Effector CD8-positive, alpha-beta T cell (primary cell): ENCODE measurements at regions not wholly inside any gene's neighbourhood (a gene's known extent, or its start where the extent isn't known, plus 50 kb on each side); places are given as distances from the start of the nearest gene placed in this dataset.

Source experiments
- DNase-seq: peaks from one replicate; lab custom pipeline; 2025; lab: John Stamatoyannopoulos, UW

DNA sequence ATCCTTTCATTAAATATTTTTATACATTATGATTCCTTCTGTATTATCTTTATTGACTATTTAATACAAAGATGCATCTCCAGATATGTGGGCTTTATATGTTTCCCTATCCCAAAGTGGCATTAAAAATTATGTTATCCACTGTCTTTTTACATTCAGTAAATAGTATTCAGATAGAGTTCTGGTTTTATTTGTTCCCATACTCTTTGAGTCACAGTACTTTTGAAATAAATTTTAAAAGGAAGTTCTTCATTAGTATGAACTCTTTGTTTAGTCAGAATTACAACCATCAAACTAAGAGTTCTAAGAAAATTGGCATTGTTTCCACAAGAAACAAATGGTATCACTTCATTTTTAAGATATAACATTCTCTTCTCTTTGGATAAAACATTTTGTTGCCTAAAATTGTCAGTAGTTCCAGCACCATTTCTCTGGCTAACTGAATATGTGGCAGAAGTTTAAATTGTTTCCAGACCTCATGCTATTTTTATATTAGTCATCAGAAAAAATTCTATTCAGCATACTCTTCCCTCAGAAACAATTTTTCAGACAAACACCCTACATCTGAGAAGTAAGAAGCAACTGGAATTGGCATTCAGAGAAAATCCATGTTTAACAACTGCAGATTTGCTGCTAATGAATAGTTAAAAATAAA is 88.5 kb upstream of the COL5A2 start:
- no peak for DNase-seq

DNA sequence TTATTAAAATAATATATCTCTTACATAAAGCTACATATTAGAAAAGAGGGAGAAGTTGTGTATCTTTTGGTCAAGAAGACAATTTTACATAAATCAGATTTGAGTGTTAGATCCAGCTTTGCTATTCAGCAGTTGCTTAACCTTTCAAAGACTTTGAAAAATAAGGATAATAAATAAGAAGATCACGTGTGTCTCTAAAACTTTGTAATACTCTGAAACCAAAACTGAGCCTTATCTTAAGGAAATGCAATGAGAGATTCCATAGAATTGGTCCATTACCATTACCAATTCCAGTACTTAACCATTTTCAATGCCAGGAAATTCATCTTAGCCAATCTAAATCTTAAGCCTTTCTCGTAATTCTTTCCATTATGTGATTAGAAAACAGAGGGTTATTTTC is 89.2 kb upstream of the COL5A2 start:
- DNase-seq = no peak

DNA sequence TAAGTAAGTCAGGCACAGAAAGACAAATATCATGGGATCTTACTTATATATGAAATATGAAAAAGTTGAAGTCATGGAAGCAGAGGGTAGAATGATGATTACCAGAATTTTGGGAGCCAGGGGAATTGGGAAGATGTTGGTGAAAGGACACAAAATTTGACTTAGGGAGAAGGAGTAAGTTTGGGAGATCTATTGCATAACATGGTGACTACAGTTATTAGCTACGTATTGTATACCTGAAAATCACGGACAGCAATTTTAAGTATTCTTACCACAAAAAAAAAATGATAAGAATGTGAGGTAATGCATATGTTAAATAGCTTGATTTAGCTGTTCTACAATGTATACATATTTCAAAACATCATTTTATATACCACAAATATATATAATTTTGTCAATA is 94.2 kb upstream of the COL5A2 start:
- no peak for DNase-seq

DNA sequence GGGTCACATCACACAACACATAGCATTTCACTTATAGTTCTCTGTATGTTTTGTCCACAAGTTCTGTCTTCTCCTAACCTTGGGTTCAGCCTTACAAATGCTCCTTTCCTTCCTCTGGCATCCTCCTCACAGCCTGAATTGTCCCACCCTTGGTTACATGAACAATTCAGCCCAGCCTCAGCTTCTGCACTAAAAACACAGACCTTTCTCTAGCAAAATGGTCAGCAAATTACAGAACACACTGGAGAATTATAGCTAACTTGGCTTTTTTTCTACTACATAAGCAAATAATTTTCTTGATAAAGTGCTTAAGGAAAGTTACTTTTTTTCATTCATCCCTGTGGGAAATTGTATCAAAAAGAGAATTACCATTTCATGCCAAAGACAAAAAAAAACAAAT is 94.8 kb upstream of the COL5A2 start:
- DNase-seq = no peak

DNA sequence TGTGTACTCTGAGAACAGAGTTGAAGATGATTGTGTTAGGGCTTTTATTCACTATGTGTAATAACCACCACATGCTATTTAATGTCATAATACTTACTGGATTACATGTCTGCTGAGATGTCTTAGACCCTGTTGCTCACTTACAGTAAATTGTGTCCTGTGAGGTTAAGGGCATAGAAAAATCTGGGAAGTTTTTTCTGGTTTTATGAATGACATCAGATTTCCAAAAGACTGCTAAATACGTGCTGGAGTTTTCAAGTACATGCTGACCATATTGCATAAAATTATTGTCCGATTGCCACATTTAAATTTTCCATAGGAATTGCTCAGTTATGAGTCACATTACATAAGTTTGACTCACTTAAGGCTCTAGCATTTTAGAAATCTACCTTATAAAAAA is 96.7 kb upstream of the COL5A2 start:
- DNase-seq = no peak

DNA sequence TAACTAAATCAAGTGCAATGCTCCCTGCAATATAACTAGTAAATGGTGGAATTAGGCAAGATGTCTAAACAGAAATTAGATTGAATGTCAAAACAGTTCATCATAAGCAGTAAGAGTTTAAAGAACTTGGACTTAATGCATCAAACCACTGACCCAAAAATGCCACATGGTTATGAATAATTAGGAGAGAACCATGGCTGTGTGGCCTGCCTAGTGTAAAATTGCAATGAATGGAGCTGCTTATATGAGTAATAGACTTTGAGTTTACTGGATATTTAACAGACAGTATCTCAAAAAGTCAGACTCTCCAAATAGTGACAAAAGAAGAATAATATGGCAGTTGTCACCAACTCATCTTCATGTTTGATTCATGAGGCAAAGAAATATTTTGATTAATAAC is 101.6 kb upstream of the COL5A2 start:
- no peak for DNase-seq

DNA sequence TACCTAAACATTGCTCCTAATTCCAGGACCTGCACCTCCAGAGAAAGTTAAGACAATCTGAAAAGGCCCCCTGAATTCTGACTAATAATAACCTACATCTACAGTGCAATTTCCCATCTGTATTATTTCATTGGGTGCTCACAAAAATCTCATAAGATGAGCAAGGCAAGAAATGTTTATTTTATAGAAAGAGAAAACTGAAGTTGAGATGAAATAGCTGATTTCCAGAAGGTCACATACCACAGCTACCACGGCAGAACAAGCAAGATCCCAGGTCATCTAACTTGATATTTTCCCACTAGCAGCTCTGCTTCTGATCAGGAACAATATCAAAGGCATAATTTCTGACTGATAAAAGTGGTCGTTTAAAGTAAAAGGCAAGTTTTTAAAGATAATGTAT is 105.8 kb upstream of the COL5A2 start:
- no peak for DNase-seq

DNA sequence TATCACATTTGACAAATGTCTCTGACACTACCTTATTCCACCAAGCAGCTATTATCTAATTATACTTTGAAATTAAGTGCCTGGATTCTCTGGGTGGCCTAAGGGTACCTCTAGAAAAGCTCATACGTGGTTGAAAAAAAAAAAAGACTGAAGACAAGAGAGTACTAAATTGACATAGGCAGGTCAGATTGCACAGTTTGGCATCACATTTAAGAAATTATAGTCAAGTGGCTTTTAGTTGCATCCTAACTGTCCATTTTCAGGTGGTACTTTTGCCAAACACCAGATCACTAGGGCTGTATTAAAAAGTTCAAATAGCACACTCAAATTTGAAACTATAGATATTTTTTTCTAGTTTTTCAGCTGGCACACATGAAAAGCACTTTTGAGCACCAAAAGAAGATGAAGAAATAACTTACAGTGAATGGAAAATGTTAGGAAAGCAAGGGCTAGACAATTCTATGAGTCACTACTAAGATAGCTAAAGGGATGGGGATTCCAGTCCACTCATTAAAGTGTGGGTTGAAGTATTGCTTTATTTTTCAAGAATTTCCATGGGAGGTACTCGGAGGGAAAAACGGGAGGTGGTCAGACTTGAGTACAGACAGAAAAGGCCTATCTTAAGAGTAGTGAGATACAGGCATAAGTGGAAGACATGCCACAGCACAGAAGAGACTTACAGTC is 106.5 kb upstream of the COL5A2 start:
- DNase-seq = no peak

DNA sequence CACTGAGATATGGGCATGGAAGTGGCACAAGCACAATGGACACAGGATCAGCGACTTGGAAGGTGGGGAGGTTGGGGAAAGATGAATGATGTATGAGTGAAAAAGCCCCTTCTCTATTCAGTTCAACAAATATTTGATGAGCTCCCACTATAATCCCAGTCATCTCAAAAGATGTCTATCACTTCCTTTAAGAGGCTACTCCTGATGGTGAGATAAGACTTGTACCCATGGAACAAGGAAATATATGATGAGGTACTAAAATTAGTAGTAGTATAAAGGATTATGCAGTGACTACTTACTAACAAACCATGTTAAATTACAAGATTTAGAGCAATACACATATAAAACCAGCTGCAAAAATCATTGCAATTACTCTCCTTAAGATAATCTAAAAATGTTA is 107.8 kb upstream of the COL5A2 start:
- DNase-seq = no peak

DNA sequence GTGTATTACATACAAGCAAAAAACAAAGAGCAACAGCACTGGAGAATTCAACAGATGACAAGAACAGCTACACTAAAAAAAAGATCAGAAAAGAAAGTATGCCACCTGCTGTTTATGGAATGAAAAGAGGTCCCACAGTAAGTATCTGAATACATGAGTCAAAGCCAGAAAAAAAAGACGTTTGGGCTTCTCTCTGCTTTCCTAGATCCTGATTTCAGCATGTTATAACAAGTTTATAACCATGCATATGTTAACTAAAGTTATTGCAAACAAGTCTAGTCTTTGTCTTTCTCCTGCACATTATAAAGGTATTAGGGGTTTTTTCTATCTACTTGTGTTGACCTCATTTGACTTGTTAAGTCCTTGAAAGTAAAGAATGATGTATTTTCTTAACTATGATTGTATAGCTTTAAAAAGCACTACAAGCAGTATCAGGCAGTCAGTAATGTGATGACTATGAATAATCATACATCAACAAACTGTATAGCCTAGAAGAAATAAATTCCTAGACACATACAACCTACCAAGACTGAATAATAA is 108.5 kb upstream of the COL5A2 start:
- DNase-seq = no peak

DNA sequence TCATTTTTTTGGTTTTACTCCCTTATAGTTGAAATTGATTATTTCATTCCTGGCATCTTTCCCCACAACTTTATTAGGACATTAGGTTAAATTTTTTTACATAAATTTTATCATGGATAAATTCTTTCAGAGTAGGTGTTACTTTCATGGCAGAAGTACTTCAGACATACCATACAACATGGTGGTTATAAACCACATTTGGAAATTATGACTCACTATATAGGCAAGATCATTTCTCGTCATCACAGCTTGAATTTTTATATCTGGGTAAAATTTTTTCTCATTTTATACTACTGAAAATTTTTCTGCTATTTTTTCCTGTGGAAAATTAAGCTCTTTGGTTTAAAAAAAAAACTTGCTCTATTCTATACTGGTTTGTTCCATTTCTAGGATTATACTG is 111.9 kb upstream of the COL5A2 start:
- DNase-seq = no peak

DNA sequence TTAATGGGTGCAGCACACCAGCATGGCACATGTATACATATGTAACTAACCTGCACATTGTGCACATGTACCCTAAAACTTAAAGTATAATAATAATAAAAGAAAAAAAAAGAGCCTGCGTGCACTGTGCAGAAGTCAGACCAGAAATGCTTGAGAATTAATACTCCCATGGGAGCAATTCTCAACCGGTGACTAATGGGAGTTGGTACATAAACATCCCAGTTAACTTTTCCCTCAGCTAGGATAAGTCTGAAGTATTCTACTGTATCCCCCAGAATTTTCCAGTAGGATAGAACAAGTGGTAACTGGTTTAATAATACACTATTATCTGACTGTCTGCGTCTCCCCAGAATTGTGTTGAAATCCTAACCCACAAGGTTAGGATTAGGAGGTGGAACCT is 113.6 kb upstream of the COL5A2 start:
- no peak for DNase-seq

DNA sequence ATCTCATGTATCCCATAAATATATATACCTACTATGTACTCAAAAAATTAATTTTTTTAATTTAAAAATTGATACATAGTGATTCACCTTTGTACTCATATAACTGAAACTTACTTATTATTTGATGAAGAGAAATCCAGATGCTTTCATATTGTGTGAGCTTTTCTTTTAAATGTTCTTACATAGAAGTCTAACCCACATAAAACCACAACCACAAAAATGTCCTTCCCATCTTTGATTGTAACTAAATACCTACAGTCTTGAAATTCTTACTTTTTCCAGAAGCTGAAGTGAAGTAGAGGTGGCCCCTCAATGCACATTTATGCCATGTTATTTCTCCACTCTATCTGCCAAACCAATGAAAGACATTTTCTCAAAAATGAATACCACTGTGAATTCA is 117.9 kb upstream of the COL5A2 start:
- no peak for DNase-seq

DNA sequence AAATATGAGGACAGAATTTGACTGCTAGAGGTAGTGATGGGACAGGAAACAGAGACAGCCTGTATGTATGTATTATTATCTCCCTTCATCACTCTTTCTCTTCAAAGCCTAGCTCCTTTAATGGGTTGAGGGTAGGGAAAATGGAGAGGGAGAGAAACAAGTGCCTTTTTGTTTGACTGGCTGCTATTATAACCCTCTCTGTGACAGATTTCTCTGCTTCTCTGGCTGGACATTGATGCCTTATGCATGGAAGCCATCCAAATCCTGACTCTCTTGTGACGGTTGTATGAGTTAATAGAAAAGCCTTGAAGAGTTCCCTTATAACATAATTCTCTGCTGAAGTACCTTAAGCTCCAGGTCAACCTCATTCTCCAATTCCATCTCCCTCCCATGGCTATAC is 118.5 kb upstream of the COL5A2 start:
- DNase-seq = no peak

DNA sequence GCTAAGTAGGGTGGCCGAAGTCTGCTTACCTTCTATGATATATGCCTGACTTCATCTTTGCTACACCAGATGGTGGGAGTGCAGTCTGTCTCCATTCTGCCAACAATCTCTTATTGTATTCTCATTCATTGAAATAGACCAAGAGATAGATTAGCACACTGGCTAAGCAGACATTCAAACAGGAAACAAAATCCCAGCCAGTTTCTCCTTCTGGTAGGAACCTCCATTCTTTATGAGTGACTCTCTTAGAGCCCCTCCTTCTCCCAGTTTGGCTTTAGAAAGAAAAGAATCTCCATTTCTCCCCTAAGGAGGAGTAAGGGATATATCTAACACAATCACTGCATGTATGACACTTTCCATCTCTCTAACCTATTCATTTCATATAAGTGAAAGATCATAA is 118.9 kb upstream of the COL5A2 start:
- DNase-seq = no peak

DNA sequence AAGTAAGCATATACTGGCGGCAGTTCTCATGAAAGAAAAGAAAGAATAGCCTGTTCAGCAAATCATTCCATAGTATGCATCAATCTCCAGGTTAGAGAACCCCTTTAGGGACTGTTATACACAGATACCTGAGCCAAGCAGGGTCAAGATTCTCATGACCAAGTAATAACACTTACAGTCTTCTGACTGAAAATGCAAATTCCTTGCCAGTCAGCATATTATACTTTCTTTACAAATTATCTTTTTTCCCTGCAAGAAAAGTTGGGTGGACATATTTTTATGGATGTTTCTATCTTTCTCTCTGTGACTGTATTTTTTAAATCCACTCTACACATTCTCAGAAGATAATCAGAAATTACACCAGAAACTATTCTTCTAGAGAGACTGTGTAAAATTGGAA is 120.4 kb upstream of the COL5A2 start:
- no peak for DNase-seq

DNA sequence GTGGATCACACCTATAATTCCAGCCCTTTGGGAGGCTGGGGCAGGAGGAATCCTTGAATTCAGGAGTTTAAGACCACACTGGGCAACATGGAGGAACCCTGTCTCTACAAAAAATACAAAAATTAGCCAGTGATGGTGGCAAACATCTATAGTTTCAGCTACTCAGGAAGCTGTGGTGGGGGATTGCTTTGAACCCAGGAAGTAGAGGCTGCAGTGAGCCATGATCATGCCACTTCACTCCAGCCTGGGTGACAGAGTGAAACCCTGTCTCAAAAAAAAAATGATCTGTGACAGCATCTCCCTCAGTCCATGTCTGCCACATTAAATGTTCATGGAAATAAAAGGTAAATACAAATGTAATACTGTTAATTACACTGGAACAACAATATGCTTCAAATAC is 121.4 kb upstream of the COL5A2 start:
- no peak for DNase-seq

DNA sequence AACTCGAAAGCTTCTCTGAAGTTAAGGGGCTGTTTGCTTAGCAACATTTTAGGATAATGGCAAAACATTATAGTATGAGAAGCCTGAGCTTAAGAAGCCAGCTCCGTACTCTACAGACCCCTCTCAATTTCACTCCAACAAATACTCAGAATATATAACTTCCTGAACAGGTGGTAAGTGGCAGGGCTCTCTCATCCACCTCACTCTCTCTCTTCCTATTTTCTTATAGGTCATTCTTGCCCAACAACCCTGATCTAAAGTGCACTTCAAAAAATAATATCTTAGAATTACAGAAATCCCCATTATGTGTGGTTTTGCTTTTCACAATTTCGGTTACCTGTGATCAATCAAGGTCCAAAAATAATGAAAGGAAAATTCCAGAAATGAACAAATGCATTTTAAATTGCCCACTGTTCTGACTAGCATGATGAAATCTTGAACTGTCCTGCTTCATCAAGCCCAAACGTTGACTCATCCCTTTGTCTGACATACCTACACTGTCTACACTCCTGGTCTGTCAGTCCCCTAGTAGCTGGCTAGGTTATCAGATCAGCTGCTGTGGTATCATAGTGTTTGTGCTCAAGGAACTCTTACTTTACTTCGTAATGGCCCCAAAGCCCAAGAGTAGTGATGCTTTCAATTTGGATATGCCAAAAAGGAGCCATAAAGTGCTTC is 122.8 kb upstream of the COL5A2 start:
- no peak for DNase-seq

DNA sequence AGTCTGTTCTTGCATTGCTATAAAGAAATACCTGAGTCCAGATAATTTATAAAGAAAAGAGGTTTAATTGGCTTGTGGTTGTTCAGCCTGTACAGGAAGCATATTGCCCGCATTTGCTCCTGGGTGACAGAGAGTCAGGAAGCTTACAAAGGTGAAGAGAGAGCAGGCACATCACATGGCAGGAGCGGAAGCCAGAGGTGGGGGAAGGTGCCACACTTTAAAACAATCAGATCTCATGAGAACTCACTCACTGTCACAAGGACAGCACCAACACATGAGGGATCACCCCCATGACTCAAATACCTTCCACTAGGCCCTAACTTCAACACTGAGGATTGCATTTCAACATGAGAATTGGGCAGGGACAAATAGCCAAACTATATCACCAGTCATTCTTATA is 124.8 kb upstream of the COL5A2 start:
- DNase-seq = peak; percentile 6

DNA sequence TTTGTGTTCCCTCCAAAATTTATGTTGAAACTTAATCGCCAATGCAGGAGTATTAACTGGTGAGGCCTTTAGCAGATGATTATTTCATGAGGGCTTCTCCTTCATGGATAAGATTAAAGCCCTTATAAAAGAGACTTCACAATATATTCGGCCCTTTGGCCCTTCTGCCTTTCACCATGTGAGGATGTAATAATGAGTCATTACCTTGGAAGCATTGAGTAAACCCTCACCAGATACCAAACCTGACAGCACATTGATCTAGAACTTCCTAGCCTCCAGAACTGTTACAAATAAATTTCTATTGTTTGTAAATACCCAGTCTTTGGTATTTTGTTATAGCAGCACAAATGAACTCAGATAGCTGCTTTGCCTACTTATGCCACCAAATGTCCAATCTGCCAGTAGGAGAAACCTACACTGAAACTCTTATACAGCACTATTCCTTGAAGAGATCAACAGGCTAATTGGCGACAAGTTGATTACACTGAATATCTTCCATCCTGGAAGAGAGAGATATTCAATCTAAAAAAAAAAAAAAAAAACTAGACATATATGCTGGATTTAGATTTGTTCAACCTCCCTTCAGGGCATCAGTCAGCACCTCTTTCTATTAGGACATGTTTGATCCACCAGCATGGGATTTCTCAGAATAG is 125.9 kb upstream of the COL5A2 start:
- no peak for DNase-seq

DNA sequence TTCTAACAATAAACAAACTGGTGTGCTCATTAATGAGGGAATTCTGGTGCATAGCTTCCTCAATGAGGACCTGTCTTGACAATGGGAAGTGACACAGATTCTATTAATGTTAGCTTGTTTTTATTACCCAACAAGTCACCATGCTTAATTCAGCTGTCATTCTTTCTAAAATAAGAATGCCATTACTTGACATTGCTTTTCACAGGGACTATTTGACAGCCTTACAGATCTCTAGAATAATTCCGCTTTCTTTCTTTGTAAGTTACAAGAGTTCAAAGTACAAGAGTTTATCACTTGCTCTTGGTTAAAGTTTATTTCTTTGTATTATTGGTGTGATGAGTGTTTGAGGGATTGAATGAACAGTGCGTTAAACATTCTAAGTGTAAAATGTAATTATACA is 127.0 kb upstream of the COL5A2 start:
- DNase-seq = no peak

DNA sequence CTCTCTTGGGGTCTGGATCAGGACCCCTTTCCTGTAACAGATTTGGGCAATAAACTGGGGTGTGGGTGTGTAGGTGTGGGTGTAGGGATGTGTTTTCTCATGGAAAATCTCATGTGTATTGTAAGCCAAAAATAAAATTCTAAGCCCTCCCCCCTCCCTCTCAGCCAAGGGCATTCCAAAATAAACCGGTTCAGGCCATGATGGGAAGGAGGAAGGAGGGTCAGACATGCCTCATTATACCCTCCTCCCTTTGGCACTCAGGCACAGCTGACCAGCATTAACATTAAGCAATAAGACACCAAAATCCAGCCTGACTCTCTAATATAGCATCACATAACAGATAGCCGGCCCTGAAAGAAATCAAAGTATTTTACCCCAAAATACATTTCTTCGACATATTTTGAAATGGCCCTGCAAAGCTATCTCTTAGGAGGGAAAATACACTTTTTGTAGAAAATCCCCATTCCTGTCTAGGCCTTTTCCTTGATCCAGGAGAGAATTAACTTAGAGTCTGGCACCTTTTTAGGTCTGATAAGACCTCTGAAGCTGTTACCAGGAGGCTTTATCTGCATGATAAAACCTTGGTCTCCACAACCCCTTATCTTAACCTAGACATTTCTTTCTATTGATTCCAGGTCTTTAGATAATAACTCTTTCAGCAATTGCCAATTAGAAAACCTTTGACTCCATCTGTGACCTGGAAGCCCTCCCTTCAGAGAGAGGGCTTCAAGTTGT is 128.7 kb upstream of the COL5A2 start:
- DNase-seq = no peak
